WTC11 (cell line): ENCODE measurements at regions not wholly inside any gene's neighbourhood (a gene's known extent, or its start where the extent isn't known, plus 50 kb on each side); places are given as distances from the start of the nearest gene placed in this dataset.

Source experiments
- CBFB ChIP-seq: sonication (generic); formaldehyde crosslinking; IDR thresholded peaks from 2 replicates; pipeline ENCODE4 v1.8.1; 2022; ENCODE audit warnings: mild to moderate bottlenecking, low read depth, missing genetic modification reagents
- CDX4 ChIP-seq: fragments of 250-450 bp; sonication (Bioruptor Pico); IDR thresholded peaks from 2 replicates; pipeline ENCODE4 v1.9.0; 2021; ENCODE audit warnings: moderate library complexity, mild to moderate bottlenecking, inconsistent platforms, borderline replicate concordance
- CREM ChIP-seq: sonication (generic); formaldehyde crosslinking; IDR thresholded peaks from 2 replicates; pipeline ENCODE4 v1.8.1; 2022; ENCODE audit warnings: mild to moderate bottlenecking, missing genetic modification reagents, moderate library complexity
- CTCF ChIP-seq: fragments of 200-600 bp; IDR thresholded peaks from 2 replicates; pipeline ENCODE4 v1.8.0; 2022; ENCODE audit warnings: antibody characterized with exemption
- E2F1 ChIP-seq: sonication (generic); formaldehyde crosslinking; IDR thresholded peaks from 2 replicates; pipeline ENCODE4 v1.8.0; 2022; ENCODE audit warnings: mild to moderate bottlenecking, missing genetic modification reagents
- FOXJ3 ChIP-seq: sonication (generic); formaldehyde crosslinking; IDR thresholded peaks from 2 replicates; pipeline ENCODE4 v1.9.0; 2021; ENCODE audit warnings: missing genetic modification reagents, mild to moderate bottlenecking, borderline replicate concordance
- HMGXB4 ChIP-seq: sonication (generic); formaldehyde crosslinking; IDR thresholded peaks from 2 replicates; pipeline ENCODE4 v1.8.1; 2023; ENCODE audit warnings: mild to moderate bottlenecking, moderate library complexity, missing genetic modification reagents
- NFYB ChIP-seq: sonication (generic); formaldehyde crosslinking; conservative IDR thresholded peaks from 2 replicates; pipeline ENCODE4 v1.8.0; 2022; ENCODE audit warnings: low read depth, missing genetic modification reagents
- TCF7 ChIP-seq: sonication (generic); formaldehyde crosslinking; IDR thresholded peaks from 2 replicates; pipeline ENCODE4 v1.8.0; 2022; ENCODE audit warnings: mild to moderate bottlenecking, low read depth, missing genetic modification reagents, moderate library complexity
- TF ChIP-seq, protein P1 (sequence below): sonication (generic); formaldehyde crosslinking; IDR thresholded peaks from 2 replicates; pipeline ENCODE4 v1.8.0; 2022; ENCODE audit warnings: mild to moderate bottlenecking, missing genetic modification reagents
- TF ChIP-seq, protein P2 (sequence below): sonication (generic); formaldehyde crosslinking; IDR thresholded peaks from 2 replicates; pipeline ENCODE4 v1.8.1; 2023; ENCODE audit warnings: mild to moderate bottlenecking, missing genetic modification reagents, moderate library complexity
- TF ChIP-seq, protein P3 (sequence below): fragments of 250-450 bp; sonication (Bioruptor Pico); IDR thresholded peaks from 2 replicates; pipeline ENCODE4 v1.9.0; 2021; ENCODE audit warnings: mild to moderate bottlenecking
- TF ChIP-seq, protein P4 (sequence below): fragments of 250-450 bp; sonication (Bioruptor Pico); IDR thresholded peaks from 2 replicates; pipeline ENCODE4 v2.1.2; 2022; ENCODE audit warnings: mild to moderate bottlenecking, moderate library complexity
- TF ChIP-seq, protein P5 (sequence below): sonication (generic); formaldehyde crosslinking; IDR thresholded peaks from 2 replicates; pipeline ENCODE4 v1.8.1; 2023; ENCODE audit warnings: mild to moderate bottlenecking, missing genetic modification reagents

DNA sequence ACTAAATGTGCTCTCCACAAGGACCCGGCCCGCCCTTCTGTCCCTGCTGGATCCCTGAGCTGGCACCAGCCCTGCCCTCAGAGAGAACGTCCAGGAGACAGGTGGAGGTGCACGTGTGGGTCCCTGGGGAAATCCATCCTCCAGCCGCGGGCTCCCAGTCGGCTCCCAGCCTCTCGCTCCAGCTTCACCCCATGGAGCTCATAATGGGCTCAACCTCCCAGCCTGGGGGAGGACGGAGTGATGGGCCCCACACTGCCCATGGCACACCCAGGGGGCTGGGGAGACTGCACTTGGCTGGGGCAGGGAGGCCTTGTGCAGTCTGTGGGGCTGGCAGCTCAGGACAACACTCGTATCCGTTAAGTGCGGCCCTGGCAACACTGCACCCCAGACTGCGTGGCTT is 250.5 kb downstream of the TMEM121 start:
- TF ChIP-seq CTCF (no peak), NFYB (CRISPR knock-in tag) (no peak), CBFB (CRISPR knock-in tag) (no peak), E2F1 (CRISPR knock-in tag) (no peak), TCF7 (CRISPR knock-in tag) (no peak), CDX4 (no peak), FOXJ3 (no peak), CREM (CRISPR knock-in tag) (no peak), HMGXB4 (CRISPR knock-in tag) (no peak)
- TF ChIP-seq, protein P1, sequence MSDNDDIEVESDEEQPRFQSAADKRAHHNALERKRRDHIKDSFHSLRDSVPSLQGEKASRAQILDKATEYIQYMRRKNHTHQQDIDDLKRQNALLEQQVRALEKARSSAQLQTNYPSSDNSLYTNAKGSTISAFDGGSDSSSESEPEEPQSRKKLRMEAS (CRISPR knock-in tag), result no peak
- TF ChIP-seq, protein P2, sequence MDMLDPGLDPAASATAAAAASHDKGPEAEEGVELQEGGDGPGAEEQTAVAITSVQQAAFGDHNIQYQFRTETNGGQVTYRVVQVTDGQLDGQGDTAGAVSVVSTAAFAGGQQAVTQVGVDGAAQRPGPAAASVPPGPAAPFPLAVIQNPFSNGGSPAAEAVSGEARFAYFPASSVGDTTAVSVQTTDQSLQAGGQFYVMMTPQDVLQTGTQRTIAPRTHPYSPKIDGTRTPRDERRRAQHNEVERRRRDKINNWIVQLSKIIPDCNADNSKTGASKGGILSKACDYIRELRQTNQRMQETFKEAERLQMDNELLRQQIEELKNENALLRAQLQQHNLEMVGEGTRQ (CRISPR knock-in tag), result no peak
- TF ChIP-seq, protein P3, sequence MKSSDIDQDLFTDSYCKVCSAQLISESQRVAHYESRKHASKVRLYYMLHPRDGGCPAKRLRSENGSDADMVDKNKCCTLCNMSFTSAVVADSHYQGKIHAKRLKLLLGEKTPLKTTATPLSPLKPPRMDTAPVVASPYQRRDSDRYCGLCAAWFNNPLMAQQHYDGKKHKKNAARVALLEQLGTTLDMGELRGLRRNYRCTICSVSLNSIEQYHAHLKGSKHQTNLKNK (CRISPR knock-in tag), result no peak
- TF ChIP-seq, protein P4, sequence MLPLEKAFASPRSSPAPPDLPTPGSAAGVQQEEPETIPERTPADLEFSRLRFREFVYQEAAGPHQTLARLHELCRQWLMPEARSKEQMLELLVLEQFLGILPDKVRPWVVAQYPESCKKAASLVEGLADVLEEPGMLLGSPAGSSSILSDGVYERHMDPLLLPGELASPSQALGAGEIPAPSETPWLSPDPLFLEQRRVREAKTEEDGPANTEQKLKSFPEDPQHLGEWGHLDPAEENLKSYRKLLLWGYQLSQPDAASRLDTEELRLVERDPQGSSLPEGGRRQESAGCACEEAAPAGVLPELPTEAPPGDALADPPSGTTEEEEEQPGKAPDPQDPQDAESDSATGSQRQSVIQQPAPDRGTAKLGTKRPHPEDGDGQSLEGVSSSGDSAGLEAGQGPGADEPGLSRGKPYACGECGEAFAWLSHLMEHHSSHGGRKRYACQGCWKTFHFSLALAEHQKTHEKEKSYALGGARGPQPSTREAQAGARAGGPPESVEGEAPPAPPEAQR, result no peak
- TF ChIP-seq, protein P5, sequence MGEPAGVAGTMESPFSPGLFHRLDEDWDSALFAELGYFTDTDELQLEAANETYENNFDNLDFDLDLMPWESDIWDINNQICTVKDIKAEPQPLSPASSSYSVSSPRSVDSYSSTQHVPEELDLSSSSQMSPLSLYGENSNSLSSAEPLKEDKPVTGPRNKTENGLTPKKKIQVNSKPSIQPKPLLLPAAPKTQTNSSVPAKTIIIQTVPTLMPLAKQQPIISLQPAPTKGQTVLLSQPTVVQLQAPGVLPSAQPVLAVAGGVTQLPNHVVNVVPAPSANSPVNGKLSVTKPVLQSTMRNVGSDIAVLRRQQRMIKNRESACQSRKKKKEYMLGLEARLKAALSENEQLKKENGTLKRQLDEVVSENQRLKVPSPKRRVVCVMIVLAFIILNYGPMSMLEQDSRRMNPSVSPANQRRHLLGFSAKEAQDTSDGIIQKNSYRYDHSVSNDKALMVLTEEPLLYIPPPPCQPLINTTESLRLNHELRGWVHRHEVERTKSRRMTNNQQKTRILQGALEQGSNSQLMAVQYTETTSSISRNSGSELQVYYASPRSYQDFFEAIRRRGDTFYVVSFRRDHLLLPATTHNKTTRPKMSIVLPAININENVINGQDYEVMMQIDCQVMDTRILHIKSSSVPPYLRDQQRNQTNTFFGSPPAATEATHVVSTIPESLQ (CRISPR knock-in tag), result no peak
